MM.1S (cell line): ENCODE measurements at regions not wholly inside any gene's neighbourhood (a gene's known extent, or its start where the extent isn't known, plus 50 kb on each side); places are given as distances from the start of the nearest gene placed in this dataset.

Experiments
- CTCF ChIP-seq: fragments of 300-600 bp; sonication (generic); IDR thresholded peaks from 2 replicates; pipeline ENCODE4 v1.5.1; 2016; ENCODE audit warnings: antibody characterized with exemption, low read length, mixed read lengths
- EZH2 ChIP-seq: fragments of 300-600 bp; sonication (generic); optimal IDR thresholded peaks from 2 replicates; pipeline ENCODE3; 2017; ENCODE audit warnings: low read depth, mild to moderate bottlenecking, antibody characterized with exemption, low read length, mixed read lengths
- EZH2phosphoT487 ChIP-seq: fragments of 300-600 bp; sonication (generic); IDR thresholded peaks from 2 replicates; pipeline ENCODE4 v1.6.1; 2018; ENCODE audit warnings: antibody characterized with exemption, low read length

GRCh38 chr9:87824216-87824875, 58.3 kb upstream of the SPATA31E1 start:
- TF ChIP-seq EZH2phosphoT487 (no peak), CTCF (no peak), EZH2 (no peak)
